PC-3 (cell line): ENCODE measurements at regions not wholly inside any gene's neighbourhood (a gene's known extent, or its start where the extent isn't known, plus 50 kb on each side); places are given as distances from the start of the nearest gene placed in this dataset.

Experiments
- ATAC-seq: fragments of 200-7000 bp; cut with Tn5 transposase; 2 replicates; pipeline ENCODE4 v1.9.1; 2020; ENCODE audit warnings: mild to moderate bottlenecking, moderate library complexity
- BruUV-seq: library from RNA; stranded (reverse); fragments of 400-500 nt; replicated peaks from 2 replicates; lab custom pipeline; 2021; lab: Mats Ljungman, UMichigan
- CTCF ChIA-PET: fragments of 300-600 bp; sonication (Branson Sonifier 250); formaldehyde crosslinking; loops from one replicate; lab custom pipeline; 2022; ENCODE audit warnings: antibody characterized with exemption; lab: Charles Lee
- POLR2A ChIA-PET: fragments of 300-600 bp; sonication (Branson Sonifier 250); formaldehyde crosslinking; loops from one replicate; lab custom pipeline; 2022; ENCODE audit warnings: antibody characterized with exemption; ENCODE audit not compliant: unreplicated experiment; lab: Charles Lee
- DNase-seq: peaks from one replicate; pipeline ENCODE4 v3.0.0-alpha.2; 2015
- H2AFZ ChIP-seq: fragments of 300-600 bp; sonication (generic); 2 replicates; pipeline ENCODE4 v1.6.0; 2016; ENCODE audit warnings: antibody characterized with exemption, low read length
- H3F3A ChIP-seq: fragments of 300-600 bp; sonication (generic); one replicate; pipeline ENCODE4 v1.6.0; 2017; ENCODE audit warnings: antibody characterized with exemption, low read length, control low read depth, mild to moderate bottlenecking; ENCODE audit not compliant: unreplicated experiment
- H3K27ac ChIP-seq: fragments of 300-600 bp; sonication (generic); 2 replicates; pipeline ENCODE4 v1.5.1; 2016; ENCODE audit warnings: mild to moderate bottlenecking, low read length
- H3K27me3 ChIP-seq: fragments of 300-600 bp; sonication (generic); 2 replicates; pipeline ENCODE4 v1.6.1; 2016; ENCODE audit warnings: low read length, mixed read lengths
- H3K36me3 ChIP-seq: fragments of 300-600 bp; sonication (generic); 2 replicates; pipeline ENCODE4 v1.6.1; 2016; ENCODE audit warnings: low read depth, mixed run types, low read length, mixed read lengths
- H3K4me1 ChIP-seq: fragments of 300-600 bp; sonication (generic); 2 replicates; pipeline ENCODE4 v1.5.1; 2016; ENCODE audit warnings: low read length; ENCODE audit not compliant: insufficient read depth
- H3K4me2 ChIP-seq: fragments of 300-600 bp; sonication (generic); 2 replicates; pipeline ENCODE4 v1.6.0; 2016; ENCODE audit warnings: low read length
- H3K4me3 ChIP-seq: fragments of 300-600 bp; sonication (generic); 2 replicates; pipeline ENCODE4 v1.5.1; 2016; ENCODE audit warnings: mild to moderate bottlenecking, low read length, mixed read lengths
- H3K79me2 ChIP-seq: fragments of 300-600 bp; sonication (generic); 2 replicates; pipeline ENCODE4 v1.6.1; 2017; ENCODE audit warnings: low read length, mixed read lengths
- H3K9ac ChIP-seq: fragments of 300-600 bp; sonication (generic); 2 replicates; pipeline ENCODE4 v1.6.0; 2016; ENCODE audit warnings: mild to moderate bottlenecking, low read length
- H3K9me2 ChIP-seq: fragments of 300-600 bp; sonication (generic); replicated peaks from 2 replicates; pipeline ENCODE4 v1.6.1; 2016; ENCODE audit warnings: mixed run types, low read length, mixed read lengths
- H3K9me3 ChIP-seq: fragments of 300-600 bp; sonication (generic); 2 replicates; pipeline ENCODE4 v1.6.1; 2016; ENCODE audit warnings: low read length, mixed read lengths
- H4K20me1 ChIP-seq: fragments of 300-600 bp; sonication (generic); 2 replicates; pipeline ENCODE4 v1.6.1; 2016; ENCODE audit warnings: low read length, mixed read lengths
- EZH2 ChIP-seq: fragments of 300-600 bp; sonication (generic); IDR thresholded peaks from one replicate; pipeline ENCODE4 v1.6.1; 2017; ENCODE audit warnings: antibody characterized with exemption, mild to moderate bottlenecking, low read length; ENCODE audit not compliant: unreplicated experiment
- EZH2phosphoT487 ChIP-seq: fragments of 300-600 bp; sonication (generic); IDR thresholded peaks from 2 replicates; pipeline ENCODE4 v1.6.1; 2018; ENCODE audit warnings: mild to moderate bottlenecking, antibody characterized with exemption, low read length, borderline replicate concordance
- intact Hi-C: fragments of 100-400 bp; cut with micrococcal nuclease; formaldehyde crosslinking; loops from 2 replicates; pipeline ENCODE4 v1.9.0; 2023
- TF ChIP-seq, protein P1 (sequence below): fragments of 300-600 bp; sonication (generic); conservative IDR thresholded peaks from 2 replicates; pipeline ENCODE4 v1.5.1; 2017; ENCODE audit warnings: antibody characterized with exemption, low read depth, mild to moderate bottlenecking, low read length

DNA sequence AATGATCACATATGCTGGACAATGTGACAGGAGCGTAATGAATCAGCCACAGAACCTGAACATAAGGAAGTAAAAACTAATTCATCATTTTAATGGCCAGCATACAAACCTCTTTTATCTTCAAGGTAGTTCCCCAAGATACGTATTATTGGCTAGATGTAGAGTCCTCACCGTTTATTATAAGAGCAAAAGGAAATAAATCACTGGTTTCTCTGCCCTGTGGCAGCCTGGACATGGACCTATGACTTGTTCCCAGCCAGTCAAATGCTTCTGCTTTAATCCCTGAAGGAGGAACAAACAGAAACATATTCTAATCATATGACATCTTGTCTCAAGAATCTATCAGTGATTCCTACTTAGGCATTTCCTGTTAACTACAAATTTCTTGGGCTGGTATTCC is 86.8 kb upstream of the FAM241A start:
- Histone ChIP-seq H3K27me3 (no peaks in the 10 kb centered on the region), H3K79me2 (no peaks in the 10 kb centered on the region), H3K36me3 (no peaks in the 10 kb centered on the region), H3K9ac (no peak overlapping the region), H3K4me1 (no peaks in the 10 kb centered on the region), H3K27ac (no peak overlapping the region), H3K4me3 (no peak overlapping the region), H2AFZ (no peak overlapping the region), H3K9me3 (no peaks in the 10 kb centered on the region), H3K4me2 (no peak overlapping the region), H4K20me1 (no peaks in the 10 kb centered on the region), H3F3A (no peaks in the 10 kb centered on the region), H3K9me2 (no peaks in the 10 kb centered on the region)
- intact Hi-C loops = no loop called here
- no peak for TF ChIP-seq EZH2
- TF ChIP-seq, protein P1, sequence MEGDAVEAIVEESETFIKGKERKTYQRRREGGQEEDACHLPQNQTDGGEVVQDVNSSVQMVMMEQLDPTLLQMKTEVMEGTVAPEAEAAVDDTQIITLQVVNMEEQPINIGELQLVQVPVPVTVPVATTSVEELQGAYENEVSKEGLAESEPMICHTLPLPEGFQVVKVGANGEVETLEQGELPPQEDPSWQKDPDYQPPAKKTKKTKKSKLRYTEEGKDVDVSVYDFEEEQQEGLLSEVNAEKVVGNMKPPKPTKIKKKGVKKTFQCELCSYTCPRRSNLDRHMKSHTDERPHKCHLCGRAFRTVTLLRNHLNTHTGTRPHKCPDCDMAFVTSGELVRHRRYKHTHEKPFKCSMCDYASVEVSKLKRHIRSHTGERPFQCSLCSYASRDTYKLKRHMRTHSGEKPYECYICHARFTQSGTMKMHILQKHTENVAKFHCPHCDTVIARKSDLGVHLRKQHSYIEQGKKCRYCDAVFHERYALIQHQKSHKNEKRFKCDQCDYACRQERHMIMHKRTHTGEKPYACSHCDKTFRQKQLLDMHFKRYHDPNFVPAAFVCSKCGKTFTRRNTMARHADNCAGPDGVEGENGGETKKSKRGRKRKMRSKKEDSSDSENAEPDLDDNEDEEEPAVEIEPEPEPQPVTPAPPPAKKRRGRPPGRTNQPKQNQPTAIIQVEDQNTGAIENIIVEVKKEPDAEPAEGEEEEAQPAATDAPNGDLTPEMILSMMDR = no peak
- TF ChIP-seq EZH2phosphoT487 = no peak
- BruUV-seq = no TSS peak
- ChIA-PET POLR2A (no interaction called here), CTCF (no interaction called here)
- no peak for ATAC-seq
- no peak for DNase-seq

DNA sequence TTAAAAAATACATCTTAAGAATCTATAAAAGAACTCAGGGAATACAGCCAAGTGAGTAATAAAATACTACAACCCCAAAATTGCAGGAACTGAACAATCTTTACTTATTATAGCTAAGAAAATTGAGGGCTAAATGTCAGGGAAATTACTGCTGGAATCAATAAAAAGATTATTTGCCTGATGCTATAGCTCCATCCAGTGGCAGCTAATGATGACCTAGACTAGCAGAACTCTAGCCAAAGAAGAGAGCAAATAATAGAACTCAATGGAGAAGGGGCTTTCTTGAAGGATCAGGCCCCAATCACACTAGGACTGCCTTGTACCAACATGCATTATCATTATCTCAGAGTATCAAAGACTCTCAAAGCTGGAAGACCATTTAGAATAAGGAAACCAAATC is 85.0 kb upstream of the FAM241A start:
- Histone ChIP-seq H3K9ac (no peak overlapping the region), H3K9me3 (no peaks in the 10 kb centered on the region), H3K4me1 (no peaks in the 10 kb centered on the region), H3K27me3 (no peaks in the 10 kb centered on the region), H4K20me1 (no peaks in the 10 kb centered on the region), H2AFZ (no peak overlapping the region), H3K36me3 (no peaks in the 10 kb centered on the region), H3K9me2 (no peaks in the 10 kb centered on the region), H3F3A (no peaks in the 10 kb centered on the region), H3K27ac (no peak overlapping the region), H3K4me3 (no peak overlapping the region), H3K79me2 (no peaks in the 10 kb centered on the region), H3K4me2 (no peak overlapping the region)
- no TSS peak for BruUV-seq
- ATAC-seq (peak; percentile 37), DNase-seq (peak; percentile 59)
- no peak for TF ChIP-seq EZH2
- TF ChIP-seq, protein P1 = peak; percentile 66
- ChIA-PET CTCF (no interaction called here), POLR2A (no interaction called here)
- intact Hi-C loops = no loop called here

DNA sequence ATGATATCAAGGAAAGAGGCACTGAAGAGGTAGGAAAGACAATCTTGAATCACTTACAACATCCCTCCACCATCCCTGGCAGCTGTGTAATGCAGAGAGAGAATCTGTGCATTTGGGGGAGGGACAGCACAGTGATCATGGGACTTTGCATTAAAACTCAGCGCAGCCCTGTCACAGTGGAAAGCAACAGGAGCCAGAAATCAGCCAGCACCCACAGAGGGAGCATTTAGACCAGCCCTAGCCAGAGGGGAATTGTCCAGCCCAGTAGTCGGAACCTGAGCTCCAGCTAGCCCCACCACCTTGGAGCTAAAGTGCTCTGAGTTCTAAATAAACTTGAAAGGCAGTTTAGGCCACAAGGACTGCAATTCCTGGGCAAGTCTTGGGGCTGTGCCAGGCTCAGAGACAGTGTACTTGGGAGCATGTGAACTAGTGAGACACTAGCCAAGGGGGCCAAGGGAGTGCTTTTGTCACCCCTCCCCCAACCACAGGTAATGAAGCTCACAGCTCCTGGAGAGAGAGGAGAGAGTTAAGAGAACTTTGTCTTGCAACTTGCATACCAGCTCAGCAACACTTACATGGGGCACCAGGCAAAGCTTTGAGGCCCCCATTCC is 83.9 kb upstream of the FAM241A start:
- Histone ChIP-seq H3K36me3 (no peaks in the 10 kb centered on the region), H3K79me2 (no peaks in the 10 kb centered on the region), H3K27ac (no peak overlapping the region), H4K20me1 (no peaks in the 10 kb centered on the region), H2AFZ (no peak overlapping the region), H3K9me2 (no peaks in the 10 kb centered on the region), H3F3A (no peaks in the 10 kb centered on the region), H3K4me1 (no peaks in the 10 kb centered on the region), H3K9me3 (no peaks in the 10 kb centered on the region), H3K9ac (no peak overlapping the region), H3K4me3 (no peak overlapping the region), H3K4me2 (no peak overlapping the region), H3K27me3 (no peaks in the 10 kb centered on the region)
- no peak for DNase-seq
- ChIA-PET POLR2A (no interaction called here), CTCF (no interaction called here)
- ATAC-seq = no peak
- no TSS peak for BruUV-seq
- intact Hi-C loops = no loop called here
- TF ChIP-seq, protein P1 = no peak
- TF ChIP-seq EZH2phosphoT487 = no peak
- no peak for TF ChIP-seq EZH2
